Sigmoid colon (tissue), 6 donors: ENCODE measurements at regions not wholly inside any gene's neighbourhood (a gene's known extent, or its start where the extent isn't known, plus 50 kb on each side); places are given as distances from the start of the nearest gene placed in this dataset.

Experiments used
- DNase-seq: peaks from one replicate; pipeline ENCODE4 v3.0.0-alpha.2; 2019
- H3K27ac ChIP-seq, 4 donors: fragments of 200-600 bp; sonication (generic); one replicate each; pipeline ENCODE4 v1.5.1; 2016 to 2019; ENCODE audit warnings: mild to moderate bottlenecking in 1 of 4
- H3K27me3 ChIP-seq, 3 donors: fragments of 200-600 bp; sonication (generic); one replicate each; pipeline ENCODE4 v1.5.1; 2019; ENCODE audit warnings: mild to moderate bottlenecking in 1 of 3
- H3K36me3 ChIP-seq, 4 donors: fragments of 200-600 bp; sonication (generic); one replicate each; pipeline ENCODE4 v1.5.1; 2016 to 2019
- H3K4me1 ChIP-seq, 4 donors: fragments of 200-600 bp; sonication (generic); one replicate each; pipeline ENCODE4 v1.5.1; 2017 to 2019
- H3K4me3 ChIP-seq, 4 donors: fragments of 200-600 bp; sonication (generic); one replicate each; pipeline ENCODE4 v1.5.1; 2017 to 2019; ENCODE audit warnings: mild to moderate bottlenecking in 2 of 4, moderate library complexity in 1 of 4
- H3K9me3 ChIP-seq, 4 donors: fragments of 200-600 bp in 3 of 4; sonication (generic) in 3 of 4; one replicate each; pipeline versions ENCODE4 v1.5.1 to v1.6.1; 2013 to 2019
- EP300 ChIP-seq, 4 donors: sonication (generic); formaldehyde crosslinking; IDR thresholded peaks; one replicate each; pipeline ENCODE4 v1.6.1; 2017; ENCODE audit warnings: antibody characterized with exemption in 4 of 4
- POLR2A ChIP-seq, 2 donors: fragments of 450-650 bp; IDR thresholded peaks; one replicate each; pipeline ENCODE4 v1.6.1; 2016; ENCODE audit warnings: antibody characterized with exemption in 2 of 2, mild to moderate bottlenecking in 2 of 2, moderate library complexity in 2 of 2
- POLR2AphosphoS5 ChIP-seq, 4 donors: sonication (generic); formaldehyde crosslinking; IDR thresholded peaks; one replicate each; pipeline ENCODE4 v1.6.1; 2017; ENCODE audit warnings: antibody characterized with exemption in 4 of 4
- whole genome bisulfite sequencing, 2 donors: extraction: QIAGEN DNeasy Blood & Tissue Kit; methylation state at CpG; one replicate each; pipeline ENCODE4 v1.1.7; 2013; 5-methylcytosine and 5-hydroxymethylcytosine counted together
- intact Hi-C: fragments of 100-400 bp; cut with DNase I; formaldehyde crosslinking; loops from one replicate; pipeline ENCODE4 v1.15.1; 2023
- TF ChIP-seq, protein P1 (sequence below), 4 experiments: fragments of 450-650 bp in 3 of 4; fragments of 200-600 bp in 1 of 4; IDR thresholded peaks; one replicate each; pipeline ENCODE4 v1.5.1; 2016 to 2019; ENCODE audit warnings: antibody characterized with exemption in 4 of 4, mild to moderate bottlenecking in 3 of 4, moderate library complexity in 2 of 4
- donor health status: healthy with polysubstance abuse.
- donor health status: healthy.

DNA sequence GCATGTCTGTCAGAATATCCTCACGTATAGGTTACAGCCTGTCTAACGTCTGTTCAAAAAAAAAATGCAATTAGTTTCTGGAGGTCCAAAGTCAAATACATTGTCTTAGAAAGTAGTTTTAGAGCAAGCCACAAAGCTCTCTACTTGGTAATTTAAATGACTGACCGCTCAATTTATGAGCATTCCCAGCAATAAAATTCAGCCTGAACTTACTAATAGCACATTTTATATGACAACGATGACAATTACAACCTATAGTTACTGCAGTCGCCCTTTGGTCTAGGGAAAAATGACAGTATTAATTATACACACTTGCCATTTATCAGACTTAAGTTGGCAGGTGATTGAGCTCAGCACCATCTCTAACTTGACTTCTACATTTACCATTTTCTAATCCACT, 425.8 kb upstream of the STEAP1 start:
- H3K9me3 ChIP-seq, result no peaks in the 10 kb centered on the region
- TF ChIP-seq, protein P1, sequence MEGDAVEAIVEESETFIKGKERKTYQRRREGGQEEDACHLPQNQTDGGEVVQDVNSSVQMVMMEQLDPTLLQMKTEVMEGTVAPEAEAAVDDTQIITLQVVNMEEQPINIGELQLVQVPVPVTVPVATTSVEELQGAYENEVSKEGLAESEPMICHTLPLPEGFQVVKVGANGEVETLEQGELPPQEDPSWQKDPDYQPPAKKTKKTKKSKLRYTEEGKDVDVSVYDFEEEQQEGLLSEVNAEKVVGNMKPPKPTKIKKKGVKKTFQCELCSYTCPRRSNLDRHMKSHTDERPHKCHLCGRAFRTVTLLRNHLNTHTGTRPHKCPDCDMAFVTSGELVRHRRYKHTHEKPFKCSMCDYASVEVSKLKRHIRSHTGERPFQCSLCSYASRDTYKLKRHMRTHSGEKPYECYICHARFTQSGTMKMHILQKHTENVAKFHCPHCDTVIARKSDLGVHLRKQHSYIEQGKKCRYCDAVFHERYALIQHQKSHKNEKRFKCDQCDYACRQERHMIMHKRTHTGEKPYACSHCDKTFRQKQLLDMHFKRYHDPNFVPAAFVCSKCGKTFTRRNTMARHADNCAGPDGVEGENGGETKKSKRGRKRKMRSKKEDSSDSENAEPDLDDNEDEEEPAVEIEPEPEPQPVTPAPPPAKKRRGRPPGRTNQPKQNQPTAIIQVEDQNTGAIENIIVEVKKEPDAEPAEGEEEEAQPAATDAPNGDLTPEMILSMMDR (IDR thresholded peaks at IDR 0.05), result no peak
- TF ChIP-seq POLR2AphosphoS5 (IDR thresholded peaks at IDR 0.05), result no peak
- TF ChIP-seq POLR2A (IDR thresholded peaks at IDR 0.05), result no peak
- TF ChIP-seq EP300 (IDR thresholded peaks at IDR 0.05), result no peak
- intact Hi-C loops, result no loop called here
- no peak for DNase-seq
- H3K27ac ChIP-seq, result no peak overlapping the region
- no peaks in the 10 kb centered on the region for H3K27me3 ChIP-seq
- H3K36me3 ChIP-seq, result no peaks in the 10 kb centered on the region
- 37 to 66% methylated on average over 5 of the region's 5 CpGs for WGBS, 2 donors
- no peaks in the 10 kb centered on the region for H3K4me1 ChIP-seq
- H3K4me3 ChIP-seq, result no peak overlapping the region

DNA sequence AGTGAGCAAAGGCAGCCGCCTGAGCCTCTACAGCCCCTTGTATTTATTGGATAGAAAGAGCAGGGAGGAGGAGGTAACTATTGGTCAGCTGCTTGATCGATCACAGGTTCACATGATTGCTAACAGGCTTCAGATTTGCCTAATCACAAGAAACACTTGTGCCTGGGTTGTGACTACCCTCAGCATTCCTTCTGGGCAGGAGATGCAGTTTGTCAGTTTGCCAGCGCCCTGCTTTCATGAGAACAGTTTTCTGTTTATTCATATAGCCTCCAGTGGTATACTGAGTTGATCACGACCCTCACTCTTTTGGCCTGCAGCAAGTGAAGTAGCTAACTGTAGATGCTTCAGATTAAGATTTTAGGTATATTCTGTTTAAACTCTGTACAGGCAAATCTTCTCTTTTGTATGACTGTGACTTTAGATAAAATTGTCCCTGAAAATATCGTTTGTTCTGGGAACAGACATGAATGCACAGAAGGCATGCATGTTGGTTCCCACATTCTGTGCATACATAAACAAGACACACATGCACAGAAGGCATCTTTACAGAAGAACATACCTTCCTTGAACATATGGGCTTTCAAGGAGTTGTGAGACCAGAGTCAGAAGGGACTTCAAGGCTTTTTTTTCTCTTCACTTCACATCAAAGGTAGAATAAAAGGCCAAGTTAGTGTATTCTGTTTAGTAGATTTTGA, 422.4 kb upstream of the STEAP1 start:
- H3K4me3 ChIP-seq, result no peak overlapping the region
- H3K27me3 ChIP-seq, result no peaks in the 10 kb centered on the region
- intact Hi-C loops, result no loop called here
- H3K36me3 ChIP-seq, result no peaks in the 10 kb centered on the region
- no peaks in the 10 kb centered on the region for H3K4me1 ChIP-seq
- TF ChIP-seq, protein P1 (IDR thresholded peaks at IDR 0.05), result no peak
- no peak for TF ChIP-seq POLR2A (IDR thresholded peaks at IDR 0.05)
- no peak for TF ChIP-seq POLR2AphosphoS5 (IDR thresholded peaks at IDR 0.05)
- no peak for TF ChIP-seq EP300 (IDR thresholded peaks at IDR 0.05)
- DNase-seq, result no peak
- no peaks in the 10 kb centered on the region for H3K9me3 ChIP-seq
- 69 to 82% methylated on average over 5 of the region's 5 CpGs for WGBS, 2 donors
- H3K27ac ChIP-seq, result no peak overlapping the region

DNA sequence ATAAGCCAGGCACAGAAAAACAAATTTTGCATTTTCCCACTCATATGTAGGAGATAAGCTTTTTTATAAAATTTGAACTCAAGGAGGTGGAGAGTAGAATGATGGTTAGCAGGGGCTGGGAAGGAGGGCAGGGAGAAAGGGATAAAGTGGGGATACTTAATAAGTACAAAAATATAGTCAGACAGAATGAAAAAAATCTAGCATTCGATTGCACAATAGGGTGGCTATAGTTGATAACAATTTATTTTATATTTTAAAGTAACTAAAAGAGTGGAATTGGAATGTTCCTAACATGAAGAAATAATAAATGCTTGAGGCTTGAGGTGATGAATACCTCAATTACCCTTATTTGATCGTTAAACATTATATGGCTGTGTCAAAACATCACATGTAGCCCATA, 415.7 kb upstream of the STEAP1 start:
- WGBS, 2 donors, result 55 to 86% methylated on average over 2 of the region's 2 CpGs
- DNase-seq, result no peak
- no peaks in the 10 kb centered on the region for H3K9me3 ChIP-seq
- intact Hi-C loops, result no loop called here
- H3K27ac ChIP-seq, result no peak overlapping the region
- no peaks in the 10 kb centered on the region for H3K4me1 ChIP-seq
- H3K4me3 ChIP-seq, result no peak overlapping the region
- TF ChIP-seq, protein P1 (IDR thresholded peaks at IDR 0.05), result no peak
- TF ChIP-seq EP300 (IDR thresholded peaks at IDR 0.05) (no peak), POLR2A (IDR thresholded peaks at IDR 0.05) (no peak), POLR2AphosphoS5 (IDR thresholded peaks at IDR 0.05) (no peak)
- no peaks in the 10 kb centered on the region for H3K36me3 ChIP-seq
- H3K27me3 ChIP-seq, result no peaks in the 10 kb centered on the region

DNA sequence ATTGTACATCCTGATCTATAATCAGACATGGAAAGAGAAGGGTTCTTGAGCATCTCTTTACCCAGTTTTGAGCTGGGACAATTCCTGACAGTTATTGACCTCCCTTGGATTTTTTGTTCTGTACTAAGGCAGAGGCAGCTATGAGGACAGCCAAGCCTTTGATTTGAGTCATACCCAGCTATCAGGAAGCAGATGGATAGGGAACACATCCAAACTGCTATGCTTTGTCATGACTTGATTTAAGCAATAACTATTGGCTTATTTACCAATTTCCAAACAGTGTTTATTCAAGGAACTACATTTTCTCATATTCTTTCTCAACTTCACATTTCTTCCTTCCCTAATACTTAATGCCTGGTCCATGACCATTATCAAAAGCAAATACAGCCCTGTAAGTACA, 396.4 kb upstream of the STEAP1 start:
- H3K4me3 ChIP-seq, result no peak overlapping the region
- no peaks in the 10 kb centered on the region for H3K9me3 ChIP-seq
- intact Hi-C loops, result no loop called here
- H3K27ac ChIP-seq, result no peak overlapping the region
- TF ChIP-seq, protein P1 (IDR thresholded peaks at IDR 0.05), result no peak
- TF ChIP-seq EP300 (IDR thresholded peaks at IDR 0.05) (no peak), POLR2A (IDR thresholded peaks at IDR 0.05) (no peak), POLR2AphosphoS5 (IDR thresholded peaks at IDR 0.05) (no peak)
- no peak for DNase-seq
- H3K36me3 ChIP-seq, result no peaks in the 10 kb centered on the region
- H3K27me3 ChIP-seq, result no peaks in the 10 kb centered on the region
- H3K4me1 ChIP-seq, result no peaks in the 10 kb centered on the region

DNA sequence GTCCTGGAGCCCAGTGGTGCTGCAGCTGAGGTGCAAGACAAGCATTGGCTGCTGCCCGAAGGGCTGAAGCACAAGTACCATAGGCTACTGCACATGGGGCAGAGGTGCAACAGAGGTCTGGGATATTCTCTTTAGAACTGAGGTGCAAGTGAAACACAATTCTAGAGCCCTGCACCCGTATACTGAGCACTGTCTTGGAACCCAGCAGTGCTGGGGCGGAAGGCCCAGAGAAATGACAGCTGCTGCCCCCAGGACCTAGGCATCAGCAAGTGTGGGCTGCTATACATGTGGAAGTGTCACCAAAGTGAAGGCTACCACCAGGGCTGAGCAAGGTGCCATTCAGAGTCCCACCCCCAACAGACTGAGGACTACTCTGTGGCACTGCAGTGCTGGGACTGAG, 393.6 kb upstream of the STEAP1 start:
- H3K4me3 ChIP-seq, result no peak overlapping the region
- 93 to 97% methylated on average over 3 of the region's 3 CpGs for WGBS, 2 donors
- no peaks in the 10 kb centered on the region for H3K36me3 ChIP-seq
- no peak for TF ChIP-seq POLR2AphosphoS5 (IDR thresholded peaks at IDR 0.05)
- no peaks in the 10 kb centered on the region for H3K4me1 ChIP-seq
- intact Hi-C loops, result no loop called here
- H3K27ac ChIP-seq, result no peak overlapping the region
- no peaks in the 10 kb centered on the region for H3K9me3 ChIP-seq
- no peaks in the 10 kb centered on the region for H3K27me3 ChIP-seq
- no peak for DNase-seq
